Ascending aorta (tissue), 2 donors: ENCODE measurements at regions not wholly inside any gene's neighbourhood (a gene's known extent, or its start where the extent isn't known, plus 50 kb on each side); places are given as distances from the start of the nearest gene placed in this dataset.

ENCODE experiments used
- DNase-seq, 2 donors: peaks; one replicate each; pipeline ENCODE4 v3.0.0-alpha.2; 2019; ENCODE audit warnings: low spot score in 2 of 2
- H3K27ac ChIP-seq, 2 donors: fragments of 200-600 bp; sonication (generic); one replicate each; pipeline ENCODE4 v1.5.1; 2016 to 2017; ENCODE audit warnings: mild to moderate bottlenecking in 1 of 2
- H3K27me3 ChIP-seq: fragments of 200-600 bp; sonication (generic); one replicate; pipeline ENCODE4 v1.5.1; 2017
- H3K36me3 ChIP-seq, 2 donors: fragments of 200-600 bp; sonication (generic); one replicate each; pipeline ENCODE4 v1.5.1; 2016
- H3K4me1 ChIP-seq, 2 donors: fragments of 200-600 bp; sonication (generic); one replicate each; pipeline ENCODE4 v1.5.1; 2016 to 2017; ENCODE audit warnings: mild to moderate bottlenecking in 1 of 2
- H3K4me3 ChIP-seq, 2 donors: fragments of 200-600 bp; sonication (generic); one replicate each; pipeline ENCODE4 v1.5.1; 2016 to 2017; ENCODE audit warnings: mild to moderate bottlenecking in 1 of 2
- H3K9me3 ChIP-seq, 2 donors: fragments of 200-600 bp; sonication (generic); one replicate each; pipeline ENCODE4 v1.5.1; 2016
- intact Hi-C: fragments of 100-400 bp; cut with DNase I; formaldehyde crosslinking; loops from one replicate; pipeline ENCODE4 v1.15.1; 2023
- TF ChIP-seq, protein P1 (sequence below), 3 experiments: fragments of 200-600 bp in 2 of 3; fragments of 450-650 bp in 1 of 3; sonication (generic) in 2 of 3; IDR thresholded peaks; one replicate each; pipeline ENCODE4 v1.5.1; 2016 to 2019; ENCODE audit warnings: antibody characterized with exemption in 3 of 3, mild to moderate bottlenecking in 1 of 3, moderate library complexity in 1 of 3

DNA sequence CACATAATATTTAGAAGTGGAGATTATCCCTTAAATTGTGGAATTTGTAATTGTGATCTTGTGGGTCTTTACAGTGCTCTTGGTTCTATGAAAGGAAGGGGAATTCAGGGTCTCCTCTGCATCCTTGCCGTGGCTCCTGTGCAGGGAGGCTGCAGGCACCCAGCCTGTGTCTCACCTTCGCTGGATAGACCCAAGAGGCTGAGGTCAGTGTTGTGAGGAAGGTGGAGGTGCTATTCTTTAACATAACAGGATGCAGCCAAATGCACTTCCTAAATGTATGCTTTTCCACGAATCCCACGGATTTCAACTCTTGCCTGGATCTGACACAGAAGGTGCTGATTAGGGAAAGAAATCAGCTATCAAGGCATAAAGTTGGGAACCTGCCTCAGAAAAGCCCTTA, 69.5 kb downstream of the TMEM18 start:
- DNase-seq, result no peak
- TF ChIP-seq, protein P1, sequence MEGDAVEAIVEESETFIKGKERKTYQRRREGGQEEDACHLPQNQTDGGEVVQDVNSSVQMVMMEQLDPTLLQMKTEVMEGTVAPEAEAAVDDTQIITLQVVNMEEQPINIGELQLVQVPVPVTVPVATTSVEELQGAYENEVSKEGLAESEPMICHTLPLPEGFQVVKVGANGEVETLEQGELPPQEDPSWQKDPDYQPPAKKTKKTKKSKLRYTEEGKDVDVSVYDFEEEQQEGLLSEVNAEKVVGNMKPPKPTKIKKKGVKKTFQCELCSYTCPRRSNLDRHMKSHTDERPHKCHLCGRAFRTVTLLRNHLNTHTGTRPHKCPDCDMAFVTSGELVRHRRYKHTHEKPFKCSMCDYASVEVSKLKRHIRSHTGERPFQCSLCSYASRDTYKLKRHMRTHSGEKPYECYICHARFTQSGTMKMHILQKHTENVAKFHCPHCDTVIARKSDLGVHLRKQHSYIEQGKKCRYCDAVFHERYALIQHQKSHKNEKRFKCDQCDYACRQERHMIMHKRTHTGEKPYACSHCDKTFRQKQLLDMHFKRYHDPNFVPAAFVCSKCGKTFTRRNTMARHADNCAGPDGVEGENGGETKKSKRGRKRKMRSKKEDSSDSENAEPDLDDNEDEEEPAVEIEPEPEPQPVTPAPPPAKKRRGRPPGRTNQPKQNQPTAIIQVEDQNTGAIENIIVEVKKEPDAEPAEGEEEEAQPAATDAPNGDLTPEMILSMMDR (IDR thresholded peaks at IDR 0.05), result no peak
- no peaks in the 10 kb centered on the region for H3K27me3 ChIP-seq
- H3K4me1 ChIP-seq, result no peaks in the 10 kb centered on the region
- no peaks in the 10 kb centered on the region for H3K9me3 ChIP-seq
- intact Hi-C loops, result no loop called here
- H3K27ac ChIP-seq, result no peak overlapping the region
- no peaks in the 10 kb centered on the region for H3K36me3 ChIP-seq
- H3K4me3 ChIP-seq, result no peak overlapping the region

DNA sequence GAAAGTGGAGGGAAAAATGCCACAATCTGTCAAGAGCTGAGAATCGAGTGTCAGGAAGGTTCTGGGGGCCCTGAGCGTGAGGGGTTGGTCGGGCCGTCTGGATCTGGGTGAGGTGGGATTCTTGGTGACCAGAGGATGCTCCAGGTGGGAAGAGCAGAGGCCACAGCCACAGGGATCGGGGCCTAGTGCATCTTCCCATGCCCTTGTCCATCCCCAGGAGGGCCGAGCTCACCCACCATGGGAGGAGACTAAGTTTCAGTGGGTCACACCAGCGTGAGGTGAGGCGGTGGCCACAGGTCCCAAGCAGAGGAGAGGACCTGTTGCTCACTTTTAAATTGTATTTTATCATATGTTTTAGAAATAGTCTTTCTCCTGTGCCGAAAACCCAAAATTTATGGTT, 70.0 kb downstream of the TMEM18 start:
- Histone ChIP-seq H3K27ac (no peak overlapping the region), H3K27me3 (no peaks in the 10 kb centered on the region), H3K4me3 (no peak overlapping the region), H3K36me3 (no peaks in the 10 kb centered on the region), H3K4me1 (no peaks in the 10 kb centered on the region), H3K9me3 (no peaks in the 10 kb centered on the region)
- no peak for DNase-seq
- intact Hi-C loops, result no loop called here
- TF ChIP-seq, protein P1 (IDR thresholded peaks at IDR 0.05), result no peak

DNA sequence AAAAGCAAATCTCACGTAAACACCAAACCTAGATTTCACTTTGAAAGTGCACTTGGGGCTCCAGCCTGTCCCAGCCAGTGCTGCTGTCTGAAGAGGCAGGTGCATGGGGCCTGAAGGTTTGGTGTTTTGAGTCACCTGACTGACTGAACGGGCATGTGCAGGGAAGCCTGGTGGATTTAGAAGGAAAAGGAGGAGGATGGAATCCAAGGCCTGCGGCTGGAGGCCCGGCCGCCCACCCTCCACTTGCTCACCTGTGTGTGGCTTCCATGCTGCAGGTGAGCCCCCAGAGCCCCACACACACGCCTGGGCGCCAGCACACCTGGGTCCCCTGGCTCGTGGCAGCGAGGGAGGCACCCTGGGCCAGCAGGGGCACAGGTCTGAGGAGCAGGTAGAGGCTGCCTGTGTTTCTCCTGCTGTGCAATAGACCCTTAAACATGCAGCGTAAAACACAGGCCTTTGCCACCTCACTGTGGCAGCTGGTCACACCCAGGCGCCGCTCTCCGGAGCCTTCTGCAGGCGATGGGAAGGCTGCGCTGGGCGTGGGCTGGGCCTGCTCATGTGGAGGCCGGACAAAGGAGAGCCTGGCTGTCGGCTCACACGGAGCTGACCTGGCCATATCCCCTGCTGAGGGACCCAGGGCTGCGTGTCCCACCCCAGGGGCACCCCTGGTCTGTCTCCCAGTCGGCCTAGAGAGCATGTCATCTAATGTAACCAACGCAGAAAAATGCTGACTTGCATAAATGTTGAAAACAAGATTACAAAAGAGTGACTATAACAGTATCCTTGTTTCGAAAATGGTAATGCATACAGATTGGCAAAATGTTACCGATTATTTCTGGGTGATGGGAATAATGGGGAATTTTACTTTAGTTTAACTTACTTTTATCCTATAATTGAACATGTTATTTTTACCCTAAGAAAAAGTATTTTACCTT, 71.3 kb downstream of the TMEM18 start:
- Histone ChIP-seq H3K27ac (no peak overlapping the region), H3K4me3 (no peak overlapping the region), H3K4me1 (no peaks in the 10 kb centered on the region), H3K27me3 (no peaks in the 10 kb centered on the region), H3K9me3 (no peaks in the 10 kb centered on the region), H3K36me3 (no peaks in the 10 kb centered on the region)
- TF ChIP-seq, protein P1 (IDR thresholded peaks at IDR 0.05), result no peak
- DNase-seq, result no peak
- intact Hi-C loops, result no loop called here

DNA sequence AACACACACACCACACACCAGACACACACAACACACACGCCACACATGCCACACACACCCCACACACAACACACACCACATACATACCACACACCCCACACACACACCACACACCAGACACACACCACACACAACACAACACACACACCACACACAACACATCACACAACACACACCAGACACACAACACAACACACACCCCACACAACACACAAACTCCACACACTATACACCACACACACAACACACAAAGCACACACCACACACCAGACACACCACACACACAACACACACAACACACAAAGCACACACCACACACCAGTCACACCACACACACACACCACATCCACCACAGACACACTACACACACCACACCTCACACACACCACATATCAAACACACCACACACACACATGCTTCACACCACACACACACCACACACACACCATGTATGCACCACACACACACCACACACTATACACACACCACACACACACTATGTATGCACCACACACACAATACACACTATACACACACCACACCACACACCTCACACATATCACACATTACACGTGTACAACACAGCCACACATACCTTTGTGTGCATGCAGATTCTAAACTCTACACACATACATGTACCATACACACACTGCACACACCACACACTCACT, 72.2 kb downstream of the TMEM18 start:
- Histone ChIP-seq H3K4me3 (no peak overlapping the region), H3K27ac (no peak overlapping the region), H3K4me1 (no peaks in the 10 kb centered on the region), H3K9me3 (no peaks in the 10 kb centered on the region), H3K36me3 (no peaks in the 10 kb centered on the region), H3K27me3 (no peaks in the 10 kb centered on the region)
- no peak for DNase-seq
- intact Hi-C loops, result no loop called here
- TF ChIP-seq, protein P1 (IDR thresholded peaks at IDR 0.05), result no peak

DNA sequence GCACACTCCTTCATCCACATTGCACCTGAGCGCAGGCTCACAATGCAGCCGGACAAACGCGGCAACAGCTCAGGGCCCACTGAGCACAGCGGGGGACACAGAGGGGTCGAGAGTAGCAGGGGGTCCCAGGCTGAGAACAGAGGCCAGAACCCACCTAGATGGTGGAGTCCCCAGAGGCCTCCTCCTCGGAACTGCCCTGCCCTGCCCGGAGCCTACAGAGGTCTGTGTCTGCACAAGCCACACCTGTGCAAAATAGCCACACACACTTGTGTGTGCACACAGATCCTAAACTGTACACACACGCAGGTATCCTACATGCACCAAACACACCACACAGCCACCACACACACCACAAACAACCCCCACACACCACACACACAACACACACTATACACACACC, 72.8 kb downstream of the TMEM18 start:
- no peaks in the 10 kb centered on the region for H3K4me1 ChIP-seq
- no peak for DNase-seq
- H3K27ac ChIP-seq, result no peak overlapping the region
- H3K36me3 ChIP-seq, result no peaks in the 10 kb centered on the region
- H3K4me3 ChIP-seq, result no peak overlapping the region
- intact Hi-C loops, result no loop called here
- no peaks in the 10 kb centered on the region for H3K9me3 ChIP-seq
- TF ChIP-seq, protein P1 (IDR thresholded peaks at IDR 0.05), result no peak
- no peaks in the 10 kb centered on the region for H3K27me3 ChIP-seq
